ENCODE measurements at regions not wholly inside any gene's neighbourhood (a gene's known extent, or its start where the extent isn't known, plus 50 kb on each side); places are given as distances from the start of the nearest gene placed in this dataset.

DNA sequence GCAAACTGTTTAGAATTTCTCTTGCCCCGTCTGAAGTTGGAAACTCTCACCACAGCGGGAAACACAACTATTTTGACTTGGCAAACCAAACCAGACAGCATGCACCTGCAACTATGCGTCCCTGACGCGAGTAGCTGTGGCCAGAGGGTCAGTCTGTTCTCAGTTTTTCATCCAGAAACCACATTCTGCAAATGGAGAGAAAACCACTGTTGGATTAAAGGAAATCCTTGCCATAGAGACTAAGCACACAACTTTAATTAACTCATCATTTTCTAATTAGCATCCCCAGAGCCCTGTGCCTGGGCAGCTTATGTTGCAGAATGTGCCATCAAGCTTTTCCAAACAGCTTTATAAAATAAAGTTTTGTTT, 415.7 kb upstream of the TCF4 start:
- TF ChIP-seq CTCF (IDR thresholded peaks at IDR 0.05; ENCODE audit: low read depth, low read length) = no peak
- Histone ChIP-seq H3K36me3 (no peaks in the 10 kb centered on the region), H3K9me3 (ENCODE audit: severe bottlenecking) (no peaks in the 10 kb centered on the region)

DNA sequence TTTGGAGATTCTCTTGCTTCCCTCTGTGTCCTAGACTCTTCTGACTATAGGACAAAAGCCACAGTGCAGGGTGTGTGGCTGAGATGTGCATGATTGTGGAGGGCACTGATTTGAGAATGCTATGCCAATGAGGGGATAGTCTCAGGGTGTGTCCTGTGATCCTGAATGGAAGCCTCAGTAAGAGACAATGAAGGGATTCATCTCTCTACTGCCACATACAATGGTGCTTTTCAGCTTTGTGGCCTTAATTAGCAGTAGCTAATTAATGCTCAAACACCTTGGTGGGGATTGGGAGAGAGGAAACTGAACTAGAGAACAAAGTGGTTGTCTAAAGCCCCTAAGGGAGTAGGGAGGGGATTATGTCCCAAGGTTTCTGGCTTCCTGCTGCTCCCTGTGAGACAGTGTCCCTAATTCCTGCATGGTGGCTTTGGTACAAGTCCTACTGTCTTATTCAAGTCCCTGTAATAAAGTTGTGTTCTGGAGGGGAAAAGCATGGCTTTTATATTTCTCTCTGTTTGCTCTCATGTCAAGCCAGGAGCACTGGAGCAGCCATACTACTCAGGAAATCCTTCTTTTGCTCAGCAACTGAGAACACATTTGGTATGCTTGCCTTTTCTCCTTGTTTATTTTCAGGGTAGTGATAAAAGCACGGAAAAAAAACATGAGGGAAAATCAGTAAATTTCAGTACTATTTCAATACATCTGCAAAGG, 415.2 kb upstream of the TCF4 start:
- H3K27ac ChIP-seq = no peak overlapping the region
- TF ChIP-seq CTCF (IDR thresholded peaks at IDR 0.05; ENCODE audit: low read depth, low read length) = no peak
- no peak overlapping the region for H3K4me3 ChIP-seq (ENCODE audit: low read depth, low read length)
- no peaks in the 10 kb centered on the region for H3K36me3 ChIP-seq
- DNase-seq = no peak
- H3K9me3 ChIP-seq (ENCODE audit: severe bottlenecking) = no peaks in the 10 kb centered on the region
- H3K27me3 ChIP-seq (ENCODE audit: insufficient read depth, low read depth, severe bottlenecking) = no peaks in the 10 kb centered on the region

More for the DNA sequence above, 415.7 kb upstream of the TCF4 start:
- no peak overlapping the region for H3K4me3 ChIP-seq (ENCODE audit: low read depth, low read length)
- no peaks in the 10 kb centered on the region for H3K27me3 ChIP-seq (ENCODE audit: insufficient read depth, low read depth, severe bottlenecking)
- no peak for DNase-seq
- no peak overlapping the region for H3K27ac ChIP-seq

- Histone ChIP-seq H3K27me3 (ENCODE audit: insufficient read depth, low read depth, severe bottlenecking) (no peaks in the 10 kb centered on the region), H3K36me3 (no peaks in the 10 kb centered on the region), H3K27ac (no peak overlapping the region), H3K9me3 (ENCODE audit: severe bottlenecking) (no peaks in the 10 kb centered on the region), H3K4me3 (ENCODE audit: low read depth, low read length) (no peak overlapping the region)
- TF ChIP-seq CTCF (IDR thresholded peaks at IDR 0.05; ENCODE audit: low read depth, low read length) = 0 out of 2 replicates have a peak, but pooled peaks have one; percentile 1
- no peak for DNase-seq
Observed at GRCh38 chr18:56001576-56001975, 413.6 kb upstream of the TCF4 start.

DNA sequence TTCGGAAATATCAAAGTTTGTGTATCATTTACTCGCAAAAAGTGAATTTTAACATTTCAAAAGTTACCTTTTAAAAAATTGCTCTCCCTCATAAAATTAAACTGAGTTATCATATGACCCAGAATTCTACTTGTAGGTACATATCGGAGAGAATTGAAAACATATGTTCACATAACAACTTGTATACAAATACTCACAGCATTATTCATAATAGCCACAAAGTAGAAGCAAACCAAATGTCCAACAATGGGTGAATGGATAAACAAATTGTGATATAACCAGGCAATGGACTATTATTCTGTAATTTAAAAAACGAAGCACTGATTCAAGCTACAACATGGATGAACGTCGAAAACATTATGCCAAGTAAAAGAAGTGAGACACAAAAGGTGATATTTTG, 412.0 kb upstream of the TCF4 start:
- no peaks in the 10 kb centered on the region for H3K9me3 ChIP-seq (ENCODE audit: severe bottlenecking)
- DNase-seq = no peak
- H3K27me3 ChIP-seq (ENCODE audit: insufficient read depth, low read depth, severe bottlenecking) = no peaks in the 10 kb centered on the region
- no peak overlapping the region for H3K27ac ChIP-seq
- no peak for TF ChIP-seq CTCF (IDR thresholded peaks at IDR 0.05; ENCODE audit: low read depth, low read length)
- no peaks in the 10 kb centered on the region for H3K36me3 ChIP-seq
- no peak overlapping the region for H3K4me3 ChIP-seq (ENCODE audit: low read depth, low read length)

- H3K4me3 ChIP-seq (ENCODE audit: low read depth, low read length) = no peak overlapping the region
- no peaks in the 10 kb centered on the region for H3K27me3 ChIP-seq (ENCODE audit: insufficient read depth, low read depth, severe bottlenecking)
- no peaks in the 10 kb centered on the region for H3K36me3 ChIP-seq
- H3K9me3 ChIP-seq (ENCODE audit: severe bottlenecking) = no peaks in the 10 kb centered on the region
- TF ChIP-seq CTCF (IDR thresholded peaks at IDR 0.05; ENCODE audit: low read depth, low read length) = no peak
- H3K27ac ChIP-seq = no peak overlapping the region
- no peak for DNase-seq
Observed at GRCh38 chr18:55999641-56000040, 411.6 kb upstream of the TCF4 start.

GRCh38 chr18:55998801-55999385, 410.9 kb upstream of the TCF4 start:
- no peaks in the 10 kb centered on the region for H3K36me3 ChIP-seq
- no peak for TF ChIP-seq CTCF (IDR thresholded peaks at IDR 0.05; ENCODE audit: low read depth, low read length)
- H3K9me3 ChIP-seq (ENCODE audit: severe bottlenecking) = no peaks in the 10 kb centered on the region
- no peaks in the 10 kb centered on the region for H3K27me3 ChIP-seq (ENCODE audit: insufficient read depth, low read depth, severe bottlenecking)
- no peak overlapping the region for H3K27ac ChIP-seq
- DNase-seq = no peak
- no peak overlapping the region for H3K4me3 ChIP-seq (ENCODE audit: low read depth, low read length)
